ENCODE measurements at regions not wholly inside any gene's neighbourhood (a gene's known extent, or its start where the extent isn't known, plus 50 kb on each side); places are given as distances from the start of the nearest gene placed in this dataset.

DNA sequence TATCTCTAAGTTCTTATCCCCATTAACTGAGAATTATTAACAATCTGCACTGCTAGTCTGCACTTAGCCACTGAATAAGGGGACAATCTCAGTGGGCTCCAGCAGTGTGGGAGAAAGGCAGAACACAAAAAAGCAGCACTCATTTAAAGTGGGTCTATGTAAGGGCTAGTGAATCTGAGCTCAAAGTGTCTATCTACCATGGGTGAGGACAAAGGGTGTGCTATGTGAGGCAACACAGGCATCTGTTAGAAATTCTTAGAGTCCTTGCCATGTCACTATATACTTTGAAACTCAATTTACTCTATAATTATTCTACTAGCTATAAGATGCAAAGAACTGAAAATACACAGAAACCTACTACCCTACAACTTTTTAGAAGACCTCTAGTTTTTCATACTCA lies 135.8 kb upstream of the TMEM168 start:
- TF ChIP-seq CTCF (IDR thresholded peaks at IDR 0.05) (no peak), POLR2A (IDR thresholded peaks at IDR 0.05) (no peak)

Data from esophagus squamous epithelium (tissue), 4 donors.